Inflammatory macrophage treated with lipopolysaccharide for 1 hour (primary cell): ENCODE measurements at regions not wholly inside any gene's neighbourhood (a gene's known extent, or its start where the extent isn't known, plus 50 kb on each side); places are given as distances from the start of the nearest gene placed in this dataset.
A peak's percentile ranks its signal among the peaks of the same experiment; 100 is the strongest.

ENCODE experiments used
- DNase-seq, 2 donors: peaks; one replicate each; pipeline ENCODE4 v3.0.0-alpha.2; 2020 to 2022

DNA sequence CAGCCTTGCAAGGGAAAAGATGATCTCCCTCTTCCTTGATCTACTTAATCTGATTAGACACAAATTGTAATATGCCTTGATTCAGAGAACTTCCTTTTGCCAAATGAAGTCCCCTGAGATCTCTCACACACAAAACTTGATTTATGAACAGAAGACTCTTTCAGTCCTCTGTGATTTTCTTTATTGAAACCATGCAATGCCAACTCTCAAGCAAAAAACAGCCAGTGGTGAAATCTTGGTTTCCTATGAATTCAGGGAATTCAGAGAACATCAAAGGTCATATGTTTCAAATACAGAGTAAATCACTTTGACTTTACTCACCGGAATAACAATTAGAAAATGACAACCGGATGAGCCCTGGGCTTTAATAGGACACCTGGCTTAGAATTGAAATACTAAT is 211.7 kb downstream of the ABHD5 start:
- no peak for DNase-seq

DNA sequence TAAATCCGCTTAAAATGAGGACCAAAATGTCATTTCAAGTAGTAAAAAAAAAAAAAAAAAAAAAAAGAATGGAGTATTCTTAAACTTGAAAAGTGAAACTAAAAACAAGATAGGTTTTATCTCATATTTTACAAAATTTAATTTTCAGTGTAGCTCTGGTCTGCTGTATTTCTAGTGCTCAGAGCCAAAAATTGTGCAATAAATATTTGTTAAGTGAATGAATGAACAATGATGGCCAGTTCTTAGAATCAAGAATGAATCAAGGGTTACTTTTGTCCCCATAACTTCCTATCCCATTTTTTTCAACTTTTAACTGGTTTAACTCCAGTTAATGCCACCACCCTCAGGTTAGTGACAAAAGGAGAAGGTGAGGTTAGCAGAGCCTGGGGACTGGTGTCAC is 214.4 kb downstream of the ABHD5 start:
- DNase-seq: no peak

- peak; percentile 57 to 95 for DNase-seq
Measured at GRCh38 chr3:43906849-43907507, 216.2 kb downstream of the ABHD5 start.

- DNase-seq: peak; percentile 76 to 94
Measured at GRCh38 chr3:43907508-43907858, 216.7 kb downstream of the ABHD5 start.

DNA sequence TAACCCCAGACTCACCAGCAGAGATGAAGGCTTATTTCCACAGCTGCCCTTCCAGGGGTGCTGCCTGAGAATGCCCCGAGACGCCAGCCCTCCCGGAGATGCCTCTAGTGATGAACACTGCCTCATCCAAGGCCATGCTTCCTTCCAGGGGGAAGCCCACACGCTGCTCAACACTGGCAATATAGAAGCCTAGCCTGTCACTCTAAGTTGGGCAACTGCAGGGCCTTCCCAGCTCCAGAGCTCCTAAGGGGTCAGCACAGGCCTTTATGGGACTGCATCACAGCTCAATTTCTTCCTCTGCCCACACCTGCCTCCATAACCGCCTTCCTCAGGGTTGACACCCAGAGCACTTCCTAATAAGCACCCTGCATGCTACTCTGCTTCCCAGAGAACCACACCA is 217.7 kb downstream of the ABHD5 start:
- DNase-seq: peak; percentile 11 to 74

DNA sequence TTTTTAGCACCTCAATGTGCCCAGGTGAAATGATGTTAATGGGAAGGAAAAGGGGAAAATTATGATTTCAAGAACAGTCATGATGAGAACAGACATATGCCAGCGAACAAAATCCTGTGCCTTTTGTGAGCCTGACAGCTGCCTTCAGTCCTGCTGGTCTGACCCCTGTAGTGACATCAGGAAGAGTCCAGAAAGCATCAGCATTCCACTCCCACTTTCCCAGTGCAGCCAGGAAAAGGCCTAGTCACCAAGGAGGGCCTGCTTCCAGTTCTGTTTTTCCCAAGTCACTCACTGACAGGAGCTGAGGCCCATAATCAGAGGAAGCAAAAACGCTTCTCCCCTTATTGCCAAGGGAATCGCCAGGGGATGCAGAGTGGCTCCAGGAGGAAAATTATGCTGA is 218.4 kb downstream of the ABHD5 start:
- no peak for DNase-seq

GRCh38 chr3:43910750-43911149 is 220.0 kb downstream of the ABHD5 start:
- DNase-seq: peak; percentile 30 to 45

DNA sequence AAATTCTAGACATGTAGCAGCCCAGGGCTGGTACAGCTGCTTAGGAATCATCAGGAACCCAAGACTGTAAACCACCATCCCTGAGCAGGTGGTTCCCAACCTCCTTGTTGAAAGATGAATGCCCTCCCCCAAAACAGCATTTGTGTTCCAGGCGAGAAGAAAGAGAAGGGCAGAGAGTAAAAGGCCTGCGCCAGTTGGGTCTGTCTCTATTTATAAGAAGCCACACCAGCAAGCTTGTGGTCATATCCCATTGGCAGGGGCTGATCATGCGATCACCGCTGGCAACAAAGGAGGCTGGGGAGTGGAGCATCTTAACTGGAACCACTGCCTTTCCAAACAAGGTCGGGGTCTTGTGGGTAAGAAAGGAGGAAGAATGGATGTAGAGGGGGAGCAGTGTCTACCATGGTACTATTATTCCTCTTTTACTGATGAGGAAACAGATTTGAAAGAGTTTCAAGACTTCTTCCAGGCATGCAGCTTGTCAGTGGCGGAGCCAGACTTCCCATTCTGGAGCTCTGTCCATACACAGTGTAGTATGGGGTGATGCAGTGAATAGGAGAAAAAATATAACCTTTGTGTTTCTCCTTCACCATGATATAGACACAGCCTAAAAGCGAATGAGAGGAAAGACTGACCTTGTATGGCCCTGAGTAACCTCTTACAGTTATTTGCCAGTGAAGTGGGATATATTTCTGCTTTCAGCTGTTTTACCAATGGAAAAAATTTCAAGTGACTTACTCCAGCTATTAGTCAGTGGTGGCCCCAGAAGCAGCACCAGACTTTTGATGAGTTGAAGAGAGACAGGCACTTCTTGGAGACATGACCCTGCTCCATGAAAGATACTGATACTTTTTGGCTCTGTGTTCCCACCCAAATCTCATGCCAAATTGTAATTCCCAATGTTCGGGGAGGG is 222.6 kb downstream of the ABHD5 start:
- DNase-seq: no peak

DNA sequence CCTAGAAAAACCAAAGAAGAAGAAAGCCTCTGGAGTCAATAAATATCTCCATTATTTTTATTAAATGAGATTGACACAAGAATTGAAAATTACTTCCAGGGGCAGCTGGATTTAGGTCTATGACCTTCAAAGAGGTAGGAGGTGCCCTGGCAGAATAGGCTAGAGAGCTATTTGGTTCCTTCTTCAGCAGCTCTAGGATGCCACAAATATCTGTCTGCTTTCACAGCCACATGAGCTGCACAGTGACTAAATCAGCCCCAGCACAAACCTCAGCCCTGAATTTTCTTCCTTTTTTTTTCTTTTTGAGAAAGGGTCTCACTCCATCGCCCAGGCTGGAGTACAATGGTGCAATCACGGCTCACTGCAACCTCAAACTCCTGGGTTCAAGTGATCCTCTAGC is 223.5 kb downstream of the ABHD5 start:
- DNase-seq: no peak

DNA sequence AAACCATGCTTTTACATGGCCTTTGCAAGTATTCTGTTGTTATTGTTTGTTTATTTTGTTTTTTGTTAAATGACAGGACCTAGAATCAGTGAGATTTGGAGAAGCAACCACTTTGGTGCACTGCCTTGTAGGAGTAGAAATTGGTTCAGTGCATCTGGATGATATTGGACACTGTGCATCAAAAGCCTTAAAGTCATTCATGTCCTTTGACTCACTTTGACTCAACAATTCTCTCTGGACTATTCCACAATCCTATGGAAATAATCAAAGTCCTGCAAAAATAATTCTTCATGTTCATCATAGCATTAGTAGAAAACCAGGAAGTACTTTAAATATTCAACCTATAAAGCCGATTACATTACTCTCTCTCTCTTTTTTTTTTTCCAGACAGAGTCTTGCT is 224.8 kb downstream of the ABHD5 start:
- no peak for DNase-seq

- DNase-seq: no peak
Measured at GRCh38 chr3:43917361-43917760, 226.6 kb downstream of the ABHD5 start.

DNA sequence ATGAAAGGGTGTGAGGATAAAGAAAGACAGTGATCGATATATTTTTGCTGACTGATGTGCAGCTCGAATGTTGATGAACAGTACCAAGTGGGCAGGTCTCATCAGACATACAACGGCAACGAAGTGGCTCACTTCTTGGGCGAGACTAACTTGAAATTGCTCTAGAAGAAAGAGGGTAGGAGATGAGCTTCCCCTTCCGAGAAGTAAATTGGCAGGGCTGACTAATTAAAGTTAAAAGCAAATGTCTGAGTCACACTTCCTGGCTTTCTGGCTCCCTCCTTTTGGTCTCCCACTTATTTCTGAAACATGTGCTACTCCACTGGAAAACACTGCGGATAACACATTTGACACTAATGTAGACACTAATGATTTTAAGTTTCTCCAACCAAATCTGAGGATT is 228.3 kb downstream of the ABHD5 start:
- DNase-seq: peak; percentile 24 to 33

- DNase-seq: no peak
Measured at GRCh38 chr3:43921056-43921648, 230.4 kb downstream of the ABHD5 start.

DNA sequence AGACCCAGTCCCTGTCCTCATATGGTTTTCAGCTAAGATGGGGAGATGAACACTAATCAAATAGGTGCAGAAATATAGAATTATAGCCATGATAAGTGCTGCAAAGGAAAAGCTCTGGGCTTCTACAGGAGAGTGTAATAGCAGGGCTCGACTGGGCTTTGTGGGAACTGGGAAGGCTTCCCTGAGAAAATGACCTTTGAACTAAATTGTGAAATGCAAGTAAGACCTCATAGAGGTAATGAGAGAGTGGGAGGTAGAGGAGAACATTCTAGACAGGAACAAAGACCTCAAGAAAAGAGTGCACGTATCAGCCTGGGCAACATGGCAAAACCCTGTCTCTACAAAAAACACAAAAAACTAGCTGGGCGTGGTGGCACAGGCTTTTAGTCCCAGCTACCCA is 231.6 kb downstream of the ABHD5 start:
- no peak for DNase-seq

- no peak for DNase-seq
Measured at GRCh38 chr3:43923104-43923882, 232.6 kb downstream of the ABHD5 start.

GRCh38 chr3:43926055-43926454 is 235.3 kb downstream of the ABHD5 start:
- no peak for DNase-seq

DNA sequence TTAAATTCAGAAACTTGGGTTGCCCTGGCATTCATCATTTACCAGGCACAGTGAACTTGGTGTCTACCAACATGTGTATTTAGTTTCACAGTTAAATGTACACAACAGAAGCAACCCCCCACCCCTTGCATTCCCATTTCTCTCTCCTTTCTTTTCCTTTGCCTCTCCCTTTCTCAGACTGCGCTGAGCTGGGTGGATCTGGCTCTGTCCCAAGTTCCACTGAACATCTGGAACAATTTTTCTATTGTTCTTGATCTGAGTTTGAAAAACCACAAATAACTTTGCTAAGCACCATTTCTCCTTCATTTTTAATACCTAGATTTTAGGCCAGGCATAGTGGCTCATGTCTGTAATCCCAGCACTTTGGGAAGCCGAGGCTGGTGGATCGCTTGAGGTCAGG is 242.2 kb downstream of the ABHD5 start:
- no peak for DNase-seq

- peak in 1 of 2 donors; percentile 29 for DNase-seq
Measured at GRCh38 chr3:43948013-43948412, 257.3 kb downstream of the ABHD5 start.

DNA sequence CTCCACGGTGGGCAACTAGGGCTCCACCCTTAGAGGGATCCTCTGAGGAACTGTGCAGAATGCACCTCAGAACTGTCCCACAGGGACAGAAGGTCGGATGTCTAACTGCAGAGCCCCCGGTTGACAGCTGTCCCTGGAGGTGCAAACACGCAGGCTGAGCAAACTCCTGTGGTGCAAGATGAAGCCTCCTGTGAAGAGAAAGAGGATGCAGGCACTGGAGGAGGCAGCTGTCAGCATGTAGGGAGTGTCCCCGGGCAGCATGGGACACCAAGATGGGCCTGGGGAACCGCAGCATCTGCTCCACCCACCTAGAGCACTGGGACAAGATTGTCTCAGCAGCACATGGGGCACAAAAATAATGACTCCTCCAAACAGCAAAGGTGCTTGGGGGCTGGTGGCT is 258.9 kb downstream of the ABHD5 start:
- peak in 1 of 2 donors; percentile 35 for DNase-seq

GRCh38 chr3:43950775-43951174 is 260.0 kb downstream of the ABHD5 start:
- DNase-seq: no peak

DNA sequence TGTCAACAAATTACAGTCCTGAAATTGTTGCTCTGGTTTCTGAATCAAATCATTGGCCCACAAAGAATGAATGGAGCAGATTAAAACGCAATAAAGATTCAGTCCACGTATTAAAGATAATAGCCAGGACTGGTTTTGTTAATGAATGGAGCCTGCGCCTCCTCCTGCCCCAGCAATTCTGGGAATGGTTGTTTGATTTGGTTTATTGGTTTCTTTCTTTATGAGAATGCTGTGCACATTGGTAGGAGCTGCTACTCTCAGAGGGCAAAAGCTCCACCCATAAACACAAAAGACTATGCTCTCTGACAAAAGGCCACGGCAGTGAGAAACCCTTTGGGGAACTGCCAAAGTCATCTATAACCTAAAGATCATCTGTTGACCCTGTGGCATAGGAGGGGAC is 261.1 kb downstream of the ABHD5 start:
- no peak for DNase-seq

DNA sequence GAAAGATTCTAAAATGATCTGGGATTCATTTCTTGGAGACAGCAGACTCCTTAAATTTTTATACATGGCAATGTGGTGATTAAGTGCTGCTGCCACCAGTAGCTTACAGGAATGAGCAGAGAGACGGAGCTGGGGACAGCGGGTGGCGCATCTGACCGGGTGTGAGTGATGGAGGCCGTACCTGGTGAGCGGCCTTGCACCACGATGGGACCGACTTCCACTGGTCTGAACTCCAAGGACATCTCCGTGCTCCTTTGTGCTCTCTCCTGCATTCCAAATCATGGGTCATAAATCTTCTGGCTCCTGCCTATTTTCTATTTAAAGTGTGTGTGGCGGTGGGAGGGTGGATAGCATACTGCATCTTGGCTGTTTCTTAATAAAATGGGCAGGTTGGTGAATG is 262.6 kb downstream of the ABHD5 start:
- DNase-seq: no peak
